ENCODE measurements at regions not wholly inside any gene's neighbourhood (a gene's known extent, or its start where the extent isn't known, plus 50 kb on each side); places are given as distances from the start of the nearest gene placed in this dataset.

DNA sequence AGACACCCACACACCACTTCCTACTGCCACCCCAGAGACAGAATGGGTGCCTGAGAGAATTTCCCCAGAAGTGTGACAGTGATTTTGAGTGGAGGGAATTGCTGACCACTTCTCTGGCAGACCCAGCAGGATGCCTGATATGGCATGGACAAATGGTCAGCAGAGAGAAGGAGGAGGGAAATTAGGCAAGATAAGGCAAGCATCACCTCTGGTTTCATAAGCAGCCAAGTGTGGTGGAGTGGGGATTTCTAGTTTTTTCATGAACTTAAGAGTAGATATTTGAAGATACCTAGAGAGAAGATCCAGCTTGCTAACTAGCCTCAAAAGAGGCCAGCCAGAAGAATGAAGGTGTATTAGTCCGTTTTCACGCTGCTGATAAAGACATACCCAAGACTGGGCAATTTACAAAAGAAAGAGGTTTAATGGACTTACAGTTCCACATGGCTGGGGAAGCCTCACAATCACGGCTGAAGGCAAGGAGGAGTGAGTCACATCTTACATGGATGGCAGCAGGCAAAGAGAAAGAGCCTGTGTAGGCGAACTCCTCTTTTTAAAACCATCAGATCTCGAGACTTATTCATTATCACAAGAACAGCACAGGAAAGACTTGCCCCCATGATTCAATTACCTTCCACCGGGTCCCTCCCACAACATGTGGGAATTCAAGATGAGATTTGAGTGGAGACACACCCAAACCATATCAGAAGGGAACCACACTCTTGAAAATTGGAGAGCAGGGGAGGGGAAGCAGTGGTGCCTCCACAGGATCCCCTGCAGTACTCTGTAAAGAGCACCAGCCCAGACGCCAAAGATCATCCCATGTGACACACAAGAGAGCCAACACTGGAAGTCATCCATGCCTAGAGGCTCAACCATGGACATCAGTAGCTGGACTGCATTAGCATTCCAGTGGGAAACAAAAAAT is 64.2 kb downstream of the RBM43 start:
- intact Hi-C loops (cut with DNase I): no loop called here
- no peaks in the 10 kb centered on the region for H3K9me3 ChIP-seq (ENCODE audit: control insufficient read depth, low read length)
- H3K27me3 ChIP-seq (ENCODE audit: control insufficient read depth in 1 of 2, insufficient read depth in 2 of 2, low read length in 1 of 2): peaks cover 0 to 1% of the 10 kb centered on the region in 2 donors
- no peak for ATAC-seq (ENCODE audit: low FRiP score)
- DNase-seq: no peak
- no peak overlapping the region for H3K27ac ChIP-seq (ENCODE audit: low read depth in 1 of 2, low read length in 2 of 2)
- H3K4me1 ChIP-seq (ENCODE audit: control insufficient read depth in 1 of 2, insufficient read depth in 2 of 2, low read length in 2 of 2): no peaks in the 10 kb centered on the region
- no peak overlapping the region for H3K4me3 ChIP-seq (ENCODE audit: low read length in 2 of 2)
- no peaks in the 10 kb centered on the region for H3K36me3 ChIP-seq (ENCODE audit: control insufficient read depth in 1 of 2, insufficient read depth in 2 of 2, low read length in 1 of 2)
- 87 to 92% methylated on average over 7 of the region's 7 CpGs for WGBS, 2 donors

DNA sequence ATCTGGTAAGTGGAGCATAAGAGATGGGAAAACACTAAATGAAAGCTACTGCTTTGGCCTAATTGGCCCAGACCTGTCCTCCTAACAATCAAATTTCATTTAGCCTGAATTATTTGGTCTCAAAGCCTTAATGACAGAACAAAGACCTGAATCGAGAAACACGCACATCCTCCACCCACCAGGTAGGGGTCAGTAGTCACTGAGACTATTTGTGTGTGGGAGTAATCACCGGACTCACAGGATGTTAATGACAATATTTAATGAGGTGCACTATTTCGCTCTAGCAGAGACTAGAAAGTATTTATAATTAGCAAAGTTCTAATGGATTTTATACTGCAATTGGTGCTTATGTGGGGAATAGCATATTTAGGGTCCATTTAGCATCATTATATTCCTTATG is 68.1 kb downstream of the RBM43 start:
- 82 to 95% methylated on average over 4 of the region's 4 CpGs for WGBS, 2 donors
- Histone ChIP-seq H3K4me3 (ENCODE audit: low read length in 2 of 2) (no peak overlapping the region), H3K4me1 (ENCODE audit: control insufficient read depth in 1 of 2, insufficient read depth in 2 of 2, low read length in 2 of 2) (no peaks in the 10 kb centered on the region), H3K36me3 (ENCODE audit: control insufficient read depth in 1 of 2, insufficient read depth in 2 of 2, low read length in 1 of 2) (no peaks in the 10 kb centered on the region), H3K27ac (ENCODE audit: low read depth in 1 of 2, low read length in 2 of 2) (no peak overlapping the region), H3K27me3 (ENCODE audit: control insufficient read depth in 1 of 2, insufficient read depth in 2 of 2, low read length in 1 of 2) (no peaks in the 10 kb centered on the region), H3K9me3 (ENCODE audit: control insufficient read depth, low read length) (no peaks in the 10 kb centered on the region)
- intact Hi-C loops (cut with DNase I): no loop called here
- no peak for ATAC-seq (ENCODE audit: low FRiP score)
- no peak for DNase-seq

DNA sequence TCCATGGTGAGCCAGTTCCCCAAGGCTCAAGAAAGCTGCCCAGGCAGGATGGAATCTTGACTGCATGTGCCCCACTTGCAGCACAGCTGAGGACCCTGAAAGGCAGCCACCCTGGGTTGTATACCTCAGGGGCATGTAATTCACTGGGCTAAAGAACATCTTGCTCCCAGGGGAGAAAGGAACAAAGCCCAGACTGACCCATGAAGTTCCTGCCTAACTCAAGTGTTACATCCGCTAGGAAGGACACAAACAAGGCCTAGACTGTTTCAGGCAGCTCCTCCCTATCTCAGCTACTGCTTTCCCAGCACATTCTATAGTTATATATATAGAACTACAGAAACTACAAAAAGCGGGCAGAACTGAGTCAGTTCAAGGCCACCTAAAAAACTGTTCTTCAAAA is 69.0 kb downstream of the RBM43 start:
- intact Hi-C loops (cut with DNase I): no loop called here

DNA sequence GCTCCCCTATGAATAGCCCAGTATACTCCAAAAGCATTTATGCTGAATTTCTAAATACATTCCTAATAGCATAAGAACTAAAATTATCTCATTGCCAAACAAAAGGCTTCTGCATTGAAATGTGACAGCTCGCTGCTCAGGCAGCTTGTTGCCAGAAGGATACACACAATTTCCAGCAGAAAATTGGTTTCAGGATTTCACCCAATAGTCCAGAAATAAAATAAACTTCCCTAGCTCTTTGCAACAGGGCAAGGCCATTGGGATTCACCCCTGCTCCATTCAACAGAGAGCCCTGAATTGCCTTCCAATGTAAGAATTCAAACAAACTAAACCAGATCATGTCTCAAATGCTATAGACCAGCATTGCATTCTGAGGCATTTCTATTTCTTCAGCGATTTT is 70.7 kb downstream of the RBM43 start:
- Histone ChIP-seq H3K27ac (ENCODE audit: low read depth in 1 of 2, low read length in 2 of 2) (no peak overlapping the region), H3K9me3 (ENCODE audit: control insufficient read depth, low read length) (no peaks in the 10 kb centered on the region), H3K27me3 (ENCODE audit: control insufficient read depth in 1 of 2, insufficient read depth in 2 of 2, low read length in 1 of 2) (no peaks in the 10 kb centered on the region), H3K36me3 (ENCODE audit: control insufficient read depth in 1 of 2, insufficient read depth in 2 of 2, low read length in 1 of 2) (no peaks in the 10 kb centered on the region), H3K4me3 (ENCODE audit: low read length in 2 of 2) (no peak overlapping the region), H3K4me1 (ENCODE audit: control insufficient read depth in 1 of 2, insufficient read depth in 2 of 2, low read length in 2 of 2) (no peaks in the 10 kb centered on the region)
- intact Hi-C loops (cut with DNase I): no loop called here
- 39 to 52% methylated on average over 2 of the region's 2 CpGs for WGBS, 2 donors
- no peak for DNase-seq
- ATAC-seq (ENCODE audit: low FRiP score): no peak

More for the DNA sequence above, 69.0 kb downstream of the RBM43 start:
- H3K27ac ChIP-seq (ENCODE audit: low read depth in 1 of 2, low read length in 2 of 2): no peak overlapping the region
- H3K36me3 ChIP-seq (ENCODE audit: control insufficient read depth in 1 of 2, insufficient read depth in 2 of 2, low read length in 1 of 2): no peaks in the 10 kb centered on the region
- H3K4me3 ChIP-seq (ENCODE audit: low read length in 2 of 2): no peak overlapping the region
- H3K27me3 ChIP-seq (ENCODE audit: control insufficient read depth in 1 of 2, insufficient read depth in 2 of 2, low read length in 1 of 2): no peaks in the 10 kb centered on the region
- WGBS, 2 donors: 94 to 100% methylated on average over 2 of the region's 2 CpGs
- no peaks in the 10 kb centered on the region for H3K4me1 ChIP-seq (ENCODE audit: control insufficient read depth in 1 of 2, insufficient read depth in 2 of 2, low read length in 2 of 2)
- ATAC-seq (ENCODE audit: low FRiP score): no peak
- DNase-seq: no peak
- H3K9me3 ChIP-seq (ENCODE audit: control insufficient read depth, low read length): no peaks in the 10 kb centered on the region

DNA sequence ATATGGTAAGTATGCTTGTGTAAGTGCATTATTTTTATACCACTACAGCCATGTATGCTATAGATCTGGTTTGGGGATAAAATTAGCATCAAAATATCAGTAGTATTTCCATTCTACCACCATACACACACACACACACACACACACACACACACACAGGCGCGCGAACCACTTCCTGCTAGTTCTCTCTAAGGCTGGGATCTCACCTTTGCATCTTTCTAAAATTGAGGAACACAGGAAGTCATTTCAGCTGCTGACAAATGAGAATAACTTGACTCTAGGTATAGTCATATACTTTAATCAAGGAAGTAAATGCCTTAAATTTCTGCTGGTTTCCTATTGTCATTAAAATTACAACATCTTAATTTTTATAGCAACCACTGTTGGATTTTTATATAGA is 72.5 kb downstream of the RBM43 start:
- Histone ChIP-seq H3K4me3 (ENCODE audit: low read length in 2 of 2) (no peak overlapping the region), H3K9me3 (ENCODE audit: control insufficient read depth, low read length) (no peaks in the 10 kb centered on the region), H3K4me1 (ENCODE audit: control insufficient read depth in 1 of 2, insufficient read depth in 2 of 2, low read length in 2 of 2) (no peaks in the 10 kb centered on the region), H3K36me3 (ENCODE audit: control insufficient read depth in 1 of 2, insufficient read depth in 2 of 2, low read length in 1 of 2) (no peaks in the 10 kb centered on the region), H3K27ac (ENCODE audit: low read depth in 1 of 2, low read length in 2 of 2) (no peak overlapping the region), H3K27me3 (ENCODE audit: control insufficient read depth in 1 of 2, insufficient read depth in 2 of 2, low read length in 1 of 2) (no peaks in the 10 kb centered on the region)
- WGBS, 2 donors: 65 to 66% methylated on average over 3 of the region's 3 CpGs
- DNase-seq: no peak
- ATAC-seq (ENCODE audit: low FRiP score): no peak
- intact Hi-C loops (cut with DNase I): no loop called here

DNA sequence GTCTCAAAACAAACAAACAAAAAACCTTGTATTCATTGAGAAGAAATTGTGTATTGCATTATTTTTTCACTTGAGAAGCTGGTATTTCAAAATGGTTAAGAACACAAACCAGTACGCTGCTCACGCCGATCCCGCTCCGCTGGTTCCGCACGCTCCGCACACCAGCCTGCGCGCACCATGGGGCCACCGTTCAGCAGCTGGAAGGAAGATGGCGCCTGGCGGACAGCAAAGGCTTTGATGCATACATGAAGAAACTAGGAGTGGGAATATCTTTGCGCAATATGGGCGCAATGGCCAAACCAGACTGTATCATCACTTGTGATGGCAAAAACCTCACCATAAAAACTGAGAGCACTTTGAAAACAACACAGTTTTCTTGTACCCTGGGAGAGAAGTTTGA is 75.7 kb downstream of the RBM43 start:
- Histone ChIP-seq H3K4me1 (ENCODE audit: control insufficient read depth in 1 of 2, insufficient read depth in 2 of 2, low read length in 2 of 2) (no peaks in the 10 kb centered on the region), H3K9me3 (ENCODE audit: control insufficient read depth, low read length) (no peaks in the 10 kb centered on the region), H3K27me3 (ENCODE audit: control insufficient read depth in 1 of 2, insufficient read depth in 2 of 2, low read length in 1 of 2) (no peaks in the 10 kb centered on the region), H3K4me3 (ENCODE audit: low read length in 2 of 2) (no peak overlapping the region), H3K36me3 (ENCODE audit: control insufficient read depth in 1 of 2, insufficient read depth in 2 of 2, low read length in 1 of 2) (no peaks in the 10 kb centered on the region), H3K27ac (ENCODE audit: low read depth in 1 of 2, low read length in 2 of 2) (no peak overlapping the region)
- intact Hi-C loops (cut with DNase I): no loop called here
- DNase-seq (no peak), ATAC-seq (ENCODE audit: low FRiP score) (no peak)
- 98 to 99% methylated on average over 15 of the region's 15 CpGs for WGBS, 2 donors

DNA sequence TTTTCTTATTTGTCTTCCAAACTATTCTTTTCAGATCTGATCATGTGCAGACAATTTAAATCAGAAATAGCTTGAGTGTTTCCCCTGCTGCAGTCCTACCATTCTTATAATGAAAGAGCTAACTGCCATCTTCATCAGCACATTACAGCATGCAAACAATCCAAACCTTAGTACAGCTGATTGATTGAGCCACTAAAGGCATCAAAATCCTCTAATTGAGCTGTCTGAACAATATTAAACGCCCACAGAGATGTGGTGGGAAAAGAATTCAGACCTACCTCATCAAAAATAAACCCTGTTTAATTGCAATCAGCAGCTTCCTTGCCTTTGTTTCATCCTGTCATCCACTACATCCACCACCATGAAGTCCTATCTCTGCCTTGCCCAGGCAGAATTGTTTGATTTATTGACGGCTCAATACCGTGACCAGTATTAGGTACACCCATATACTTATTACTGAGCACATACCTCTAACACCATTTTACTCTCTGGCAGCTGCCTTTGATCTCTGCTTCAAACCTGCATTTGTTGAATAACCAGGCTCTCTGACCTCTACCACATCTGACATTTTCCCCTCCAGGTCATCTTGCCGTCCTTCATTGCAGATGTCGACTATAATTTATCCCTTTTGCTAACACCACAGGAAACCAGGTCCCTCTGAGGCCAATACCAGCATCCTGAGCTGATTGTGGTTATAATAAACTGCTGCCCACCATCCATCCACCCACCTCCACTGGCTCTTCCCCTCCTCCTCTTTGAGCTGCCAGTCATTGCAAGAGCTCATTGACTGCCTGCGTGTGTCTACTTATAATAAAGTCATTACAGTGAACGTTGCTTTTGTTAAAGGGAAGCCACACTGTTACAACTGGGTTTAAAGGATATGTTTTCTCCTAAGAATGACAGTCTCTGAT is 78.5 kb downstream of the RBM43 start:
- H3K27ac ChIP-seq (ENCODE audit: low read depth in 1 of 2, low read length in 2 of 2): no peak overlapping the region
- H3K4me3 ChIP-seq (ENCODE audit: low read length in 2 of 2): no peak overlapping the region
- H3K4me1 ChIP-seq (ENCODE audit: control insufficient read depth in 1 of 2, insufficient read depth in 2 of 2, low read length in 2 of 2): no peaks in the 10 kb centered on the region
- no peaks in the 10 kb centered on the region for H3K36me3 ChIP-seq (ENCODE audit: control insufficient read depth in 1 of 2, insufficient read depth in 2 of 2, low read length in 1 of 2)
- no peak for DNase-seq
- no peaks in the 10 kb centered on the region for H3K9me3 ChIP-seq (ENCODE audit: control insufficient read depth, low read length)
- ATAC-seq (ENCODE audit: low FRiP score): no peak
- intact Hi-C loops (cut with DNase I): no loop called here
- 71 to 79% methylated on average over 7 of the region's 7 CpGs for WGBS, 2 donors
- no peaks in the 10 kb centered on the region for H3K27me3 ChIP-seq (ENCODE audit: control insufficient read depth in 1 of 2, insufficient read depth in 2 of 2, low read length in 1 of 2)

DNA sequence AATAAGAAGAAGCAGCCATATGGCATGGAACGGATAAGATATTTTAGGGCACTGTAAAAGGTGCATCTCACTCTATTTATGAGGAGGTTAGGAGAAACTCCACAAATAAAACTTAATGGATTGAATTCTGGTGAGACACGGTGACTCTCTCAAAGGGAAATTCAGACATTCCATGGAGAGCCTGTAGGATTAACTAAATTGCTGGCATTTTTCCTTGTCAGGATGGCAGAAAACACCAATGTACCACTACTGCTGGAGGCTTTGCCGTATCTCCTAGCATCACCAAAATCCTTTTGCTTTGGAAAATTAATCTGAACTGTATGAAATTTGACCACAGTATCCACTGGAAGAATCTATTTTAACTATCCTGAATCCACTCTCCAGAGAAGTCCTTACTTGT is 79.3 kb downstream of the RBM43 start:
- no peak for ATAC-seq (ENCODE audit: low FRiP score)
- intact Hi-C loops (cut with DNase I): no loop called here
- no peaks in the 10 kb centered on the region for H3K9me3 ChIP-seq (ENCODE audit: control insufficient read depth, low read length)
- WGBS, 2 donors: 72 to 83% methylated on average over 3 of the region's 3 CpGs
- H3K27me3 ChIP-seq (ENCODE audit: control insufficient read depth in 1 of 2, insufficient read depth in 2 of 2, low read length in 1 of 2): no peaks in the 10 kb centered on the region
- H3K4me3 ChIP-seq (ENCODE audit: low read length in 2 of 2): no peak overlapping the region
- no peak overlapping the region for H3K27ac ChIP-seq (ENCODE audit: low read depth in 1 of 2, low read length in 2 of 2)
- H3K4me1 ChIP-seq (ENCODE audit: control insufficient read depth in 1 of 2, insufficient read depth in 2 of 2, low read length in 2 of 2): no peaks in the 10 kb centered on the region
- no peaks in the 10 kb centered on the region for H3K36me3 ChIP-seq (ENCODE audit: control insufficient read depth in 1 of 2, insufficient read depth in 2 of 2, low read length in 1 of 2)
- DNase-seq: no peak

Measured in aorta (tissue), 5 donors.